HepG2 (cell line): ENCODE measurements at regions not wholly inside any gene's neighbourhood (a gene's known extent, or its start where the extent isn't known, plus 50 kb on each side); places are given as distances from the start of the nearest gene placed in this dataset.
A peak's percentile ranks its signal among the peaks of the same experiment; 100 is the strongest.

Source experiments
- ATF7-NPFF ChIP-seq: sonication (generic); formaldehyde crosslinking; IDR thresholded peaks from 2 replicates; pipeline ENCODE4 v1.8.1; 2023; ENCODE audit warnings: mild to moderate bottlenecking, low read depth, missing genetic modification reagents, moderate library complexity
- GMEB2 ChIP-seq: IDR thresholded peaks from 2 replicates; pipeline ENCODE4 v1.6.1; 2016; ENCODE audit warnings: missing biosample characterization, missing genetic modification reagents, low read depth
- MAF1 ChIP-seq: sonication (generic); formaldehyde crosslinking; IDR thresholded peaks from 2 replicates; pipeline ENCODE4 v1.5.0; 2020; ENCODE audit warnings: missing genetic modification reagents, borderline replicate concordance
- NAIF1 ChIP-seq: sonication (generic); formaldehyde crosslinking; IDR thresholded peaks from 2 replicates; pipeline ENCODE4 v1.5.0; 2020; ENCODE audit warnings: mild to moderate bottlenecking, missing genetic modification reagents, borderline replicate concordance
- NFIC ChIP-seq: IDR thresholded peaks from 2 replicates; pipeline ENCODE4 v1.6.1; 2012; ENCODE audit warnings: mild to moderate bottlenecking, low read length, inconsistent platforms
- PCBP1 ChIP-seq: fragments of 200-400 bp; formaldehyde crosslinking; IDR thresholded peaks from 2 replicates; pipeline ENCODE4 v1.6.1; 2017; ENCODE audit warnings: mild to moderate bottlenecking, low read depth, low read length, borderline replicate concordance
- PREB ChIP-seq: sonication (generic); formaldehyde crosslinking; IDR thresholded peaks from 2 replicates; pipeline ENCODE4 v1.4.0; 2020; ENCODE audit warnings: missing genetic modification reagents
- RFXANK ChIP-seq: IDR thresholded peaks from 2 replicates; pipeline ENCODE4 v1.6.1; 2016
- SP5 ChIP-seq: IDR thresholded peaks from 2 replicates; pipeline ENCODE4 v1.6.1; 2016; ENCODE audit warnings: low read depth, borderline replicate concordance
- ZMAT3 ChIP-seq: sonication (generic); formaldehyde crosslinking; conservative IDR thresholded peaks from 2 replicates; pipeline ENCODE4 v1.7.0; 2021; ENCODE audit warnings: missing genetic modification reagents
- ZNF431 ChIP-seq: sonication (generic); formaldehyde crosslinking; IDR thresholded peaks from 2 replicates; pipeline ENCODE4 v1.9.0; 2022; ENCODE audit warnings: missing genetic modification reagents, low read depth, mild to moderate bottlenecking, borderline replicate concordance
- ZNF546 ChIP-seq: sonication (generic); formaldehyde crosslinking; conservative IDR thresholded peaks from 2 replicates; pipeline ENCODE4 v1.8.1; 2023; ENCODE audit warnings: mild to moderate bottlenecking, missing genetic modification reagents
- ZNF619 ChIP-seq: sonication (generic); formaldehyde crosslinking; IDR thresholded peaks from 2 replicates; pipeline ENCODE4 v1.4.0; 2020; ENCODE audit warnings: mild to moderate bottlenecking, missing genetic modification reagents
- ZNF678 ChIP-seq: sonication (generic); formaldehyde crosslinking; IDR thresholded peaks from 2 replicates; pipeline ENCODE4 v1.4.0; 2020; ENCODE audit warnings: mild to moderate bottlenecking, missing genetic modification reagents
- ZNF703 ChIP-seq: sonication (generic); formaldehyde crosslinking; IDR thresholded peaks from 2 replicates; pipeline ENCODE4 v1.5.1; 2020; ENCODE audit warnings: missing genetic modification reagents, mild to moderate bottlenecking, moderate library complexity, borderline replicate concordance
- ZNF850 ChIP-seq: sonication (generic); formaldehyde crosslinking; conservative IDR thresholded peaks from 2 replicates; pipeline ENCODE4 v1.9.0; 2021; ENCODE audit warnings: mild to moderate bottlenecking, missing genetic modification reagents
- TF ChIP-seq, protein P1 (sequence below): sonication (generic); formaldehyde crosslinking; IDR thresholded peaks from 2 replicates; pipeline ENCODE4 v1.5.0; 2020; ENCODE audit warnings: missing genetic modification reagents
- TF ChIP-seq, protein P2 (sequence below): sonication (generic); formaldehyde crosslinking; conservative IDR thresholded peaks from 2 replicates; pipeline ENCODE4 v1.4.0; 2020; ENCODE audit warnings: missing genetic modification reagents
- TF ChIP-seq, protein P3 (sequence below): IDR thresholded peaks from 2 replicates; pipeline ENCODE4 v1.6.1; 2016; ENCODE audit warnings: missing genetic modification reagents, missing compliant biosample characterization
- TF ChIP-seq, protein P4 (sequence below): fragments of 450-650 bp; IDR thresholded peaks from 2 replicates; pipeline ENCODE4 v1.6.1; 2017; ENCODE audit warnings: mild to moderate bottlenecking

GRCh38 chr5:96117771-96118651 is 156.4 kb upstream of the ELL2 start (continued):
- TF ChIP-seq RFXANK (CRISPR knock-in tag), result no peak; the same call in 1 of the 2 replicates
- no peak for TF ChIP-seq NAIF1 (CRISPR knock-in tag)
- TF ChIP-seq PREB (CRISPR knock-in tag), result no peak
- no peak; the same call in 1 of the 2 replicates for TF ChIP-seq GMEB2 (CRISPR knock-in tag)
- TF ChIP-seq, protein P1, sequence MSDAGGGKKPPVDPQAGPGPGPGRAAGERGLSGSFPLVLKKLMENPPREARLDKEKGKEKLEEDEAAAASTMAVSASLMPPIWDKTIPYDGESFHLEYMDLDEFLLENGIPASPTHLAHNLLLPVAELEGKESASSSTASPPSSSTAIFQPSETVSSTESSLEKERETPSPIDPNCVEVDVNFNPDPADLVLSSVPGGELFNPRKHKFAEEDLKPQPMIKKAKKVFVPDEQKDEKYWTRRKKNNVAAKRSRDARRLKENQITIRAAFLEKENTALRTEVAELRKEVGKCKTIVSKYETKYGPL (CRISPR knock-in tag), result no peak
- TF ChIP-seq, protein P2, sequence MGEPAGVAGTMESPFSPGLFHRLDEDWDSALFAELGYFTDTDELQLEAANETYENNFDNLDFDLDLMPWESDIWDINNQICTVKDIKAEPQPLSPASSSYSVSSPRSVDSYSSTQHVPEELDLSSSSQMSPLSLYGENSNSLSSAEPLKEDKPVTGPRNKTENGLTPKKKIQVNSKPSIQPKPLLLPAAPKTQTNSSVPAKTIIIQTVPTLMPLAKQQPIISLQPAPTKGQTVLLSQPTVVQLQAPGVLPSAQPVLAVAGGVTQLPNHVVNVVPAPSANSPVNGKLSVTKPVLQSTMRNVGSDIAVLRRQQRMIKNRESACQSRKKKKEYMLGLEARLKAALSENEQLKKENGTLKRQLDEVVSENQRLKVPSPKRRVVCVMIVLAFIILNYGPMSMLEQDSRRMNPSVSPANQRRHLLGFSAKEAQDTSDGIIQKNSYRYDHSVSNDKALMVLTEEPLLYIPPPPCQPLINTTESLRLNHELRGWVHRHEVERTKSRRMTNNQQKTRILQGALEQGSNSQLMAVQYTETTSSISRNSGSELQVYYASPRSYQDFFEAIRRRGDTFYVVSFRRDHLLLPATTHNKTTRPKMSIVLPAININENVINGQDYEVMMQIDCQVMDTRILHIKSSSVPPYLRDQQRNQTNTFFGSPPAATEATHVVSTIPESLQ (CRISPR knock-in tag), result no peak
- no peak for TF ChIP-seq ZNF703
- TF ChIP-seq ZNF678 (CRISPR knock-in tag), result no peak
- no peak for TF ChIP-seq ATF7-NPFF (CRISPR knock-in tag)
- TF ChIP-seq SP5 (CRISPR knock-in tag), result peak; percentile 14; the same call in 1 of the 2 replicates
- TF ChIP-seq ZNF546 (CRISPR knock-in tag), result no peak
- no peak for TF ChIP-seq ZNF850
- peak; percentile 96 for TF ChIP-seq NFIC
- no peak for TF ChIP-seq ZNF619 (CRISPR knock-in tag)
- TF ChIP-seq, protein P3, sequence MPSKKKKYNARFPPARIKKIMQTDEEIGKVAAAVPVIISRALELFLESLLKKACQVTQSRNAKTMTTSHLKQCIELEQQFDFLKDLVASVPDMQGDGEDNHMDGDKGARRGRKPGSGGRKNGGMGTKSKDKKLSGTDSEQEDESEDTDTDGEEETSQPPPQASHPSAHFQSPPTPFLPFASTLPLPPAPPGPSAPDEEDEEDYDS, result peak; percentile 56
- no peak for TF ChIP-seq ZNF431
- TF ChIP-seq MAF1 (CRISPR knock-in tag), result no peak
- TF ChIP-seq PCBP1, result no peak
- TF ChIP-seq, protein P4, sequence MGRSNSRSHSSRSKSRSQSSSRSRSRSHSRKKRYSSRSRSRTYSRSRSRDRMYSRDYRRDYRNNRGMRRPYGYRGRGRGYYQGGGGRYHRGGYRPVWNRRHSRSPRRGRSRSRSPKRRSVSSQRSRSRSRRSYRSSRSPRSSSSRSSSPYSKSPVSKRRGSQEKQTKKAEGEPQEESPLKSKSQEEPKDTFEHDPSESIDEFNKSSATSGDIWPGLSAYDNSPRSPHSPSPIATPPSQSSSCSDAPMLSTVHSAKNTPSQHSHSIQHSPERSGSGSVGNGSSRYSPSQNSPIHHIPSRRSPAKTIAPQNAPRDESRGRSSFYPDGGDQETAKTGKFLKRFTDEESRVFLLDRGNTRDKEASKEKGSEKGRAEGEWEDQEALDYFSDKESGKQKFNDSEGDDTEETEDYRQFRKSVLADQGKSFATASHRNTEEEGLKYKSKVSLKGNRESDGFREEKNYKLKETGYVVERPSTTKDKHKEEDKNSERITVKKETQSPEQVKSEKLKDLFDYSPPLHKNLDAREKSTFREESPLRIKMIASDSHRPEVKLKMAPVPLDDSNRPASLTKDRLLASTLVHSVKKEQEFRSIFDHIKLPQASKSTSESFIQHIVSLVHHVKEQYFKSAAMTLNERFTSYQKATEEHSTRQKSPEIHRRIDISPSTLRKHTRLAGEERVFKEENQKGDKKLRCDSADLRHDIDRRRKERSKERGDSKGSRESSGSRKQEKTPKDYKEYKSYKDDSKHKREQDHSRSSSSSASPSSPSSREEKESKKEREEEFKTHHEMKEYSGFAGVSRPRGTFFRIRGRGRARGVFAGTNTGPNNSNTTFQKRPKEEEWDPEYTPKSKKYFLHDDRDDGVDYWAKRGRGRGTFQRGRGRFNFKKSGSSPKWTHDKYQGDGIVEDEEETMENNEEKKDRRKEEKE, result no peak
- no peak for TF ChIP-seq ZMAT3 (CRISPR knock-in tag)
